Thyroid gland (tissue), 4 donors: ENCODE measurements at regions not wholly inside any gene's neighbourhood (a gene's known extent, or its start where the extent isn't known, plus 50 kb on each side); places are given as distances from the start of the nearest gene placed in this dataset.
"Not testable (repeated sequence)": the region's sequence is repeated elsewhere in the genome, so short reads cannot be mapped to it uniquely, and the experiment has no call there.

ENCODE experiments used
- CTCF ChIP-seq, 6 experiments: fragments of 200-600 bp in 3 of 6; fragments of 450-650 bp in 3 of 6; sonication (generic) in 3 of 6; IDR thresholded peaks; one replicate each; pipeline ENCODE4 v1.5.1; 2016 to 2019; ENCODE audit warnings: antibody characterized with exemption in 6 of 6, mild to moderate bottlenecking in 2 of 6, inconsistent platforms in 1 of 6, moderate library complexity in 1 of 6
- POLR2A ChIP-seq, 2 donors: fragments of 450-650 bp; IDR thresholded peaks; one replicate each; pipeline ENCODE4 v1.6.1; 2017; ENCODE audit warnings: antibody characterized with exemption in 2 of 2, mild to moderate bottlenecking in 2 of 2, moderate library complexity in 1 of 2

GRCh38 chr2:175593686-175594525 is 408.2 kb downstream of the LNPK start:
- not testable (repeated sequence) for TF ChIP-seq POLR2A, CTCF (IDR thresholded peaks at IDR 0.05)
